SK-N-SH treated with all-trans-retinoic acid at 6 μM for 48 hours (cell line): ENCODE measurements at regions not wholly inside any gene's neighbourhood (a gene's known extent, or its start where the extent isn't known, plus 50 kb on each side); places are given as distances from the start of the nearest gene placed in this dataset.

Experiments used
- BACH2 ChIP-seq: fragments of 250-450 bp; sonication (Bioruptor Pico); IDR thresholded peaks from 2 replicates; pipeline ENCODE4 v1.9.0; 2021; ENCODE audit warnings: mild to moderate bottlenecking, borderline replicate concordance
- PATZ1 ChIP-seq: fragments of 250-450 bp; sonication (Bioruptor Pico); IDR thresholded peaks from 2 replicates; pipeline ENCODE4 v1.8.0; 2020; ENCODE audit warnings: mild to moderate bottlenecking, moderate library complexity, borderline replicate concordance
- POU6F1 ChIP-seq: fragments of 250-450 bp; sonication (Bioruptor Pico); IDR thresholded peaks from 2 replicates; pipeline ENCODE4 v1.8.0; 2021; ENCODE audit warnings: low read depth, mild to moderate bottlenecking, moderate library complexity, borderline replicate concordance
- RARB ChIP-seq: fragments of 250-450 bp; sonication (Bioruptor Pico); IDR thresholded peaks from 2 replicates; pipeline ENCODE4 v1.8.0; 2021; ENCODE audit warnings: mild to moderate bottlenecking, moderate library complexity
- ZC3H10 ChIP-seq: fragments of 250-450 bp; sonication (Bioruptor Pico); IDR thresholded peaks from 2 replicates; pipeline ENCODE4 v1.5.1; 2021; ENCODE audit warnings: mild to moderate bottlenecking, moderate library complexity
- ZFP30 ChIP-seq: fragments of 450-650 bp; formaldehyde crosslinking; IDR thresholded peaks from 2 replicates; pipeline ENCODE4 v1.5.0; 2022; ENCODE audit warnings: mild to moderate bottlenecking, moderate library complexity
- ZNF565 ChIP-seq: fragments of 450-650 bp; formaldehyde crosslinking; conservative IDR thresholded peaks from 2 replicates; pipeline ENCODE4 v1.5.0; 2020; ENCODE audit warnings: low read depth, mild to moderate bottlenecking, moderate library complexity

GRCh38 chr13:47718556-47718955 lies 282.5 kb downstream of the SUCLA2 start:
- TF ChIP-seq ZNF565 (CRISPR knock-in tag) = no peak
- no peak for TF ChIP-seq BACH2 (CRISPR knock-in tag)
- no peak for TF ChIP-seq ZFP30 (CRISPR knock-in tag)
- TF ChIP-seq PATZ1 (CRISPR knock-in tag) = no peak
- TF ChIP-seq RARB (CRISPR knock-in tag) = no peak
- no peak for TF ChIP-seq POU6F1 (CRISPR knock-in tag)
- no peak for TF ChIP-seq ZC3H10 (CRISPR knock-in tag)
